GM21526 (cell line): ENCODE measurements at regions not wholly inside any gene's neighbourhood (a gene's known extent, or its start where the extent isn't known, plus 50 kb on each side); places are given as distances from the start of the nearest gene placed in this dataset.
"Not testable (repeated sequence)": the region's sequence is repeated elsewhere in the genome, so short reads cannot be mapped to it uniquely, and the experiment has no call there.

Experiments used
- ATAC-seq: cut with Tn5 transposase; IDR thresholded peaks from one replicate; pipeline ENCODE4 v1.9.1; 2021; ENCODE audit warnings: moderate library complexity; ENCODE audit not compliant: unreplicated experiment, low FRiP score

- not testable (repeated sequence) for ATAC-seq
Observed at GRCh38 chr9:16299368-16299767, 571.1 kb downstream of the BNC2 start.

GRCh38 chr9:16303506-16303905, 567.0 kb downstream of the BNC2 start:
- ATAC-seq, result no peak

- ATAC-seq, result no peak
Observed at GRCh38 chr9:16304301-16304700, 566.2 kb downstream of the BNC2 start.

GRCh38 chr9:16306586-16306985, 563.9 kb downstream of the BNC2 start:
- ATAC-seq, result no peak

GRCh38 chr9:16307626-16308195, 562.8 kb downstream of the BNC2 start:
- ATAC-seq, result no peak

- ATAC-seq, result no peak
Observed at GRCh38 chr9:16308645-16309044, 561.8 kb downstream of the BNC2 start.

GRCh38 chr9:16309082-16309468, 561.4 kb downstream of the BNC2 start:
- ATAC-seq, result no peak

- no peak for ATAC-seq
Observed at GRCh38 chr9:16309469-16310271, 560.8 kb downstream of the BNC2 start.

- ATAC-seq, result no peak
Observed at GRCh38 chr9:16310278-16311110, 560.0 kb downstream of the BNC2 start.

- no peak for ATAC-seq
Observed at GRCh38 chr9:16312116-16312515, 558.4 kb downstream of the BNC2 start.

GRCh38 chr9:16312962-16313546, 557.4 kb downstream of the BNC2 start:
- ATAC-seq, result no peak

GRCh38 chr9:16314476-16314875, 556.0 kb downstream of the BNC2 start:
- ATAC-seq, result no peak

GRCh38 chr9:16315720-16316119, 554.8 kb downstream of the BNC2 start:
- no peak for ATAC-seq

GRCh38 chr9:16316456-16316855, 554.0 kb downstream of the BNC2 start:
- no peak for ATAC-seq

- no peak for ATAC-seq
Observed at GRCh38 chr9:16316911-16317817, 553.3 kb downstream of the BNC2 start.

GRCh38 chr9:16318516-16319060, 551.9 kb downstream of the BNC2 start:
- ATAC-seq, result no peak

- no peak for ATAC-seq
Observed at GRCh38 chr9:16319646-16320045, 550.8 kb downstream of the BNC2 start.

- no peak for ATAC-seq
Observed at GRCh38 chr9:16320338-16320902, 550.0 kb downstream of the BNC2 start.

GRCh38 chr9:16321461-16322119, 548.9 kb downstream of the BNC2 start:
- ATAC-seq, result no peak
